Neural cell (in vitro differentiated cells): ENCODE measurements at regions not wholly inside any gene's neighbourhood (a gene's known extent, or its start where the extent isn't known, plus 50 kb on each side); places are given as distances from the start of the nearest gene placed in this dataset.
"Not testable (repeated sequence)": the region's sequence is repeated elsewhere in the genome, so short reads cannot be mapped to it uniquely, and the experiment has no call there.

Experiments
- H2AFZ ChIP-seq: fragments of 200-600, 300-800 bp; sonication (generic), shearing (Covaris generic); 2 replicates; pipeline ENCODE4 v1.6.0; 2014; ENCODE audit warnings: low read depth, mild to moderate bottlenecking, antibody characterized with exemption, low read length, moderate library complexity
- H3F3A ChIP-seq: fragments of 200-600 bp; shearing (Covaris generic); 2 replicates; pipeline ENCODE4 v1.6.1; 2016; ENCODE audit warnings: mild to moderate bottlenecking, moderate library complexity, mixed read lengths, antibody characterized with exemption, low read length; ENCODE audit not compliant: insufficient read depth, poor library complexity, severe bottlenecking
- H3K27ac ChIP-seq: fragments of 200-600, 300-800 bp; sonication (generic), shearing (Covaris generic); 2 replicates; pipeline ENCODE4 v1.5.1; 2014; ENCODE audit warnings: mild to moderate bottlenecking, low read length, moderate library complexity
- H3K27me3 ChIP-seq: fragments of 300-800, 200-600 bp; sonication (generic), shearing (Covaris generic); 2 replicates; pipeline ENCODE4 v1.6.0; 2014; ENCODE audit warnings: mild to moderate bottlenecking, low read depth, low read length, moderate library complexity; ENCODE audit not compliant: insufficient read depth
- H3K36me3 ChIP-seq: fragments of 300-800, 200-600 bp; sonication (generic), shearing (Covaris generic); 2 replicates; pipeline ENCODE4 v1.5.1; 2014; ENCODE audit warnings: mild to moderate bottlenecking, antibody characterized with exemption, low read length, moderate library complexity; ENCODE audit not compliant: insufficient read depth
- H3K4me2 ChIP-seq: fragments of 300-800, 200-600 bp; sonication (generic), shearing (Covaris generic); 2 replicates; pipeline ENCODE4 v1.6.0; 2014; ENCODE audit warnings: mild to moderate bottlenecking, low read length
- H3K4me3 ChIP-seq: fragments of 300-800, 200-600 bp; sonication (generic), shearing (Covaris generic); 2 replicates; pipeline ENCODE4 v1.5.1; 2014; ENCODE audit warnings: mild to moderate bottlenecking, low read length, moderate library complexity
- H3K79me2 ChIP-seq: fragments of 200-600 bp; shearing (Covaris generic); replicated peaks from 2 replicates; pipeline ENCODE4 v1.6.0; 2014; ENCODE audit warnings: mild to moderate bottlenecking, low read length, moderate library complexity; ENCODE audit not compliant: insufficient read depth
- H3K9ac ChIP-seq: fragments of 300-800, 200-600 bp; sonication (generic), shearing (Covaris generic); 2 replicates; pipeline ENCODE4 v1.6.1; 2016; ENCODE audit warnings: mild to moderate bottlenecking, low read length, mixed read lengths
- H3K9me2 ChIP-seq: fragments of 200-600 bp; shearing (Covaris generic); 2 replicates; pipeline ENCODE4 v1.6.1; 2016; ENCODE audit warnings: mild to moderate bottlenecking, low read length, mixed read lengths; ENCODE audit not compliant: insufficient read depth
- H3K9me3 ChIP-seq: fragments of 200-600, 300-800 bp; sonication (generic), shearing (Covaris generic); 2 replicates; pipeline ENCODE4 v1.6.1; 2016; ENCODE audit warnings: mild to moderate bottlenecking, mixed run types, low read length, moderate library complexity, mixed read lengths
- H4K20me1 ChIP-seq: fragments of 200-600 bp; shearing (Covaris generic); 2 replicates; pipeline ENCODE4 v1.6.1; 2016; ENCODE audit warnings: mild to moderate bottlenecking, mixed run types; ENCODE audit not compliant: insufficient read depth
- EP300 ChIP-seq: fragments of 450-650 bp; conservative IDR thresholded peaks from 2 replicates; pipeline ENCODE4 v1.6.1; 2014; ENCODE audit warnings: antibody characterized with exemption, mild to moderate bottlenecking, moderate library complexity; ENCODE audit not compliant: poor library complexity, severe bottlenecking
- EZH2 ChIP-seq: fragments of 200-600, 300-800 bp; shearing (Covaris generic), sonication (generic); IDR thresholded peaks from 2 replicates; pipeline ENCODE4 v1.6.1; 2014; ENCODE audit warnings: antibody characterized with exemption, low read length, borderline replicate concordance, mild to moderate bottlenecking; ENCODE audit not compliant: insufficient read depth, poor library complexity, severe bottlenecking
- MXI1 ChIP-seq: fragments of 450-650 bp; conservative IDR thresholded peaks from 2 replicates; pipeline ENCODE4 v1.6.1; 2014; ENCODE audit warnings: antibody characterized with exemption, mild to moderate bottlenecking; ENCODE audit not compliant: poor library complexity, severe bottlenecking
- POLR2AphosphoS5 ChIP-seq: IDR thresholded peaks from 2 replicates; pipeline ENCODE4 v1.6.1; 2012
- RAD21 ChIP-seq: fragments of 450-650 bp; conservative IDR thresholded peaks from 2 replicates; pipeline ENCODE4 v1.6.1; 2014; ENCODE audit warnings: antibody characterized with exemption, mild to moderate bottlenecking, moderate library complexity
- SMC3 ChIP-seq: fragments of 450-650 bp; conservative IDR thresholded peaks from 2 replicates; pipeline ENCODE4 v1.6.1; 2014; ENCODE audit warnings: antibody characterized with exemption, mild to moderate bottlenecking, moderate library complexity; ENCODE audit not compliant: poor library complexity
- TAF1 ChIP-seq: IDR thresholded peaks from 2 replicates; pipeline ENCODE4 v1.6.1; 2012; ENCODE audit warnings: low read depth
- TF ChIP-seq, protein P1 (sequence below): IDR thresholded peaks from 2 replicates; pipeline ENCODE4 v1.6.1; 2012; ENCODE audit warnings: borderline replicate concordance
- TF ChIP-seq, protein P2 (sequence below): fragments of 450-650 bp; IDR thresholded peaks from 2 replicates; pipeline ENCODE4 v1.5.1; 2014; ENCODE audit warnings: antibody characterized with exemption, mild to moderate bottlenecking, moderate library complexity; ENCODE audit not compliant: poor library complexity, severe bottlenecking

DNA sequence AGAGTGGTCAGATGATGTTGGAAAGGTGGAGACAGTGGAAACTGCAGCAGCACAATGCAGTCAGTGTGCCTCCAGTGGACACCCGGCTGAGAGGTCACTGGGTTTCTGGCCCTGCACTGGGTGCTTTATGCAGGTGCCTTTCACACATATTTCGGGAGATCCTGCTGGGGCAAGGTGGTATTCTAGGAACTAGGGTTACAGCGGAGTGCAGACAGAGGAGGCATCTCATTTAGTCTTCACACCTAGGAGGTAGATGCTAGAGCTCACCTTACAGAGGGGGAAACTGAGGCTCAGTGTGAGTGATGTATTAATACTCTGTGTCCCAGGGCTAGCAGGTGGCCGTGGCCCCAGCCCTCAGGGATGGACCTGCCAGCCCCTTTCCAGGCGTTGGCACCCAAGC, 103.9 kb upstream of the KCTD7 start:
- no peaks in the 10 kb centered on the region for H3K36me3 ChIP-seq
- H3K9ac ChIP-seq, result no peak overlapping the region
- H3K27me3 ChIP-seq, result no peaks in the 10 kb centered on the region
- H3K79me2 ChIP-seq, result no peaks in the 10 kb centered on the region
- TF ChIP-seq, protein P1, sequence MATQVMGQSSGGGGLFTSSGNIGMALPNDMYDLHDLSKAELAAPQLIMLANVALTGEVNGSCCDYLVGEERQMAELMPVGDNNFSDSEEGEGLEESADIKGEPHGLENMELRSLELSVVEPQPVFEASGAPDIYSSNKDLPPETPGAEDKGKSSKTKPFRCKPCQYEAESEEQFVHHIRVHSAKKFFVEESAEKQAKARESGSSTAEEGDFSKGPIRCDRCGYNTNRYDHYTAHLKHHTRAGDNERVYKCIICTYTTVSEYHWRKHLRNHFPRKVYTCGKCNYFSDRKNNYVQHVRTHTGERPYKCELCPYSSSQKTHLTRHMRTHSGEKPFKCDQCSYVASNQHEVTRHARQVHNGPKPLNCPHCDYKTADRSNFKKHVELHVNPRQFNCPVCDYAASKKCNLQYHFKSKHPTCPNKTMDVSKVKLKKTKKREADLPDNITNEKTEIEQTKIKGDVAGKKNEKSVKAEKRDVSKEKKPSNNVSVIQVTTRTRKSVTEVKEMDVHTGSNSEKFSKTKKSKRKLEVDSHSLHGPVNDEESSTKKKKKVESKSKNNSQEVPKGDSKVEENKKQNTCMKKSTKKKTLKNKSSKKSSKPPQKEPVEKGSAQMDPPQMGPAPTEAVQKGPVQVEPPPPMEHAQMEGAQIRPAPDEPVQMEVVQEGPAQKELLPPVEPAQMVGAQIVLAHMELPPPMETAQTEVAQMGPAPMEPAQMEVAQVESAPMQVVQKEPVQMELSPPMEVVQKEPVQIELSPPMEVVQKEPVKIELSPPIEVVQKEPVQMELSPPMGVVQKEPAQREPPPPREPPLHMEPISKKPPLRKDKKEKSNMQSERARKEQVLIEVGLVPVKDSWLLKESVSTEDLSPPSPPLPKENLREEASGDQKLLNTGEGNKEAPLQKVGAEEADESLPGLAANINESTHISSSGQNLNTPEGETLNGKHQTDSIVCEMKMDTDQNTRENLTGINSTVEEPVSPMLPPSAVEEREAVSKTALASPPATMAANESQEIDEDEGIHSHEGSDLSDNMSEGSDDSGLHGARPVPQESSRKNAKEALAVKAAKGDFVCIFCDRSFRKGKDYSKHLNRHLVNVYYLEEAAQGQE, result no peak
- TF ChIP-seq POLR2AphosphoS5, result no peak
- no peak for TF ChIP-seq TAF1
- no peak for TF ChIP-seq EZH2
- TF ChIP-seq SMC3, result no peak
- TF ChIP-seq MXI1, result no peak
- TF ChIP-seq, protein P2, sequence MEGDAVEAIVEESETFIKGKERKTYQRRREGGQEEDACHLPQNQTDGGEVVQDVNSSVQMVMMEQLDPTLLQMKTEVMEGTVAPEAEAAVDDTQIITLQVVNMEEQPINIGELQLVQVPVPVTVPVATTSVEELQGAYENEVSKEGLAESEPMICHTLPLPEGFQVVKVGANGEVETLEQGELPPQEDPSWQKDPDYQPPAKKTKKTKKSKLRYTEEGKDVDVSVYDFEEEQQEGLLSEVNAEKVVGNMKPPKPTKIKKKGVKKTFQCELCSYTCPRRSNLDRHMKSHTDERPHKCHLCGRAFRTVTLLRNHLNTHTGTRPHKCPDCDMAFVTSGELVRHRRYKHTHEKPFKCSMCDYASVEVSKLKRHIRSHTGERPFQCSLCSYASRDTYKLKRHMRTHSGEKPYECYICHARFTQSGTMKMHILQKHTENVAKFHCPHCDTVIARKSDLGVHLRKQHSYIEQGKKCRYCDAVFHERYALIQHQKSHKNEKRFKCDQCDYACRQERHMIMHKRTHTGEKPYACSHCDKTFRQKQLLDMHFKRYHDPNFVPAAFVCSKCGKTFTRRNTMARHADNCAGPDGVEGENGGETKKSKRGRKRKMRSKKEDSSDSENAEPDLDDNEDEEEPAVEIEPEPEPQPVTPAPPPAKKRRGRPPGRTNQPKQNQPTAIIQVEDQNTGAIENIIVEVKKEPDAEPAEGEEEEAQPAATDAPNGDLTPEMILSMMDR, result no peak
- TF ChIP-seq EP300, result no peak
- no peak for TF ChIP-seq RAD21
- H4K20me1 ChIP-seq, result no peaks in the 10 kb centered on the region
- no peak overlapping the region for H2AFZ ChIP-seq
- H3F3A ChIP-seq, result no peaks in the 10 kb centered on the region
- H3K4me3 ChIP-seq, result no peak overlapping the region
- no peak overlapping the region for H3K27ac ChIP-seq
- H3K9me3 ChIP-seq, result no peaks in the 10 kb centered on the region
- no peaks in the 10 kb centered on the region for H3K9me2 ChIP-seq
- no peak overlapping the region for H3K4me2 ChIP-seq

DNA sequence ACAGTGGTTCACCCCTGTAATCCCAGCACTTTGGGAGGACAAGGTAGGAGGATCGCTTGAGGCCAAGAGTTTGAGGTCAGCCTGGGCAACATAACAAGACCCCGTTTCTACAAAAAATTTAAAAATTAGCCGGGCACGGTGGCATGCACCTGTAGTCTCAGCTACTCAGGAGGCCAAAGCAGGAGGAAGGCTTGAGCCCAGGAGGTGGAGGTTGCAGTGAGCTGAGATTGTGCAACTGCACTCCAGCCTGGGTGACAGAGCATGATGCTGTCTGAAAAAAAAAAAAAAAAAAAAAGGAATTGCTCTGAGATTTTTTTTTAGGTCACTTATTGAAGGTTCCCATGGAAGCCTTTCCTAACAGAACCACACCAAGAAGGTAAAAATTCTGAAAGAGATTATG, 101.9 kb upstream of the KCTD7 start:
- H2AFZ ChIP-seq, H3K79me2 ChIP-seq, H3K9ac ChIP-seq, H4K20me1 ChIP-seq, H3K9me3 ChIP-seq, H3F3A ChIP-seq, H3K27ac ChIP-seq, H3K4me3 ChIP-seq, H3K27me3 ChIP-seq, H3K9me2 ChIP-seq, H3K4me2 ChIP-seq, H3K36me3 ChIP-seq: not testable (repeated sequence)

DNA sequence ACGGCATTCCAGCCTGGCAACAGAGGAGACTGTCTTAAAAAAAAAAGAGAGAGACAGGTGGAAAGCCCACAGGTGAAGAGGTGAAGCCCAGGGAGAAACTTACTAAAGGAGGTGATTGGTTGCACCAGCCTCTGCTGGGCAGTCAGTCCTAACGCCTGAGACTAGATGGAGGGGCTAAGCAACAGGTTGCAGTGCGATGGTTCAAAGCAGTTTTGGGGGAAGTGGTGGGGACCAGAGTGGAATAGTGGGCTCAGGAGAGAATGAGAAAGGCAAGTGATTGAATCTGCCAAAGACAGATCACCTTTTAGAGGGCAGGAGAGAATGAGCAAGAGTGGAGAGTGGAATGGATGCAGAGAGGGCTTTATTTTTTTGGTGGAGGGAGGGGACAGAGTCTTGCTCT, 100.0 kb upstream of the KCTD7 start:
- H2AFZ ChIP-seq, result no peak overlapping the region
- no peaks in the 10 kb centered on the region for H3K9me3 ChIP-seq
- H3K4me3 ChIP-seq, result no peak overlapping the region
- no peaks in the 10 kb centered on the region for H3K36me3 ChIP-seq
- H3K79me2 ChIP-seq, result no peaks in the 10 kb centered on the region
- H3K27ac ChIP-seq, result no peak overlapping the region
- no peaks in the 10 kb centered on the region for H4K20me1 ChIP-seq
- no peak overlapping the region for H3K9ac ChIP-seq
- TF ChIP-seq, protein P2, result no peak
- TF ChIP-seq SMC3, result no peak
- no peak for TF ChIP-seq TAF1
- no peaks in the 10 kb centered on the region for H3K9me2 ChIP-seq
- no peaks in the 10 kb centered on the region for H3K27me3 ChIP-seq
- no peak overlapping the region for H3K4me2 ChIP-seq
- H3F3A ChIP-seq, result no peaks in the 10 kb centered on the region
